Mesenchymal stem cell (in vitro differentiated cells and primary cell): ENCODE measurements at regions not wholly inside any gene's neighbourhood (a gene's known extent, or its start where the extent isn't known, plus 50 kb on each side); places are given as distances from the start of the nearest gene placed in this dataset.
A peak's percentile ranks its signal among the peaks of the same experiment; 100 is the strongest.

ENCODE experiments used
- DNase-seq: peaks from one replicate; pipeline ENCODE4 v3.0.0-alpha.2; 2013
- H2AFZ ChIP-seq: one replicate; pipeline ENCODE4 v1.6.1; 2013; ENCODE audit warnings: low read depth, mild to moderate bottlenecking, control low read depth, inconsistent platforms, low read length, moderate library complexity
- H2AK5ac ChIP-seq: 2 replicates; pipeline ENCODE4 v1.6.1; 2013; ENCODE audit warnings: low read length, moderate library complexity, mild to moderate bottlenecking, inconsistent platforms; ENCODE audit not compliant: severe bottlenecking
- H2BK120ac ChIP-seq: one replicate; pipeline ENCODE4 v1.6.1; 2013; ENCODE audit warnings: low read depth, mild to moderate bottlenecking, inconsistent platforms, low read length, moderate library complexity
- H2BK12ac ChIP-seq, 2 experiments: one replicate each; pipeline ENCODE4 v1.6.1; 2013; ENCODE audit warnings: inconsistent platforms in 2 of 2, low read length in 2 of 2, mild to moderate bottlenecking in 2 of 2, moderate library complexity in 2 of 2, control low read depth in 1 of 2
- H2BK15ac ChIP-seq: one replicate; pipeline ENCODE4 v1.6.1; 2013; ENCODE audit warnings: mild to moderate bottlenecking, low read depth, inconsistent platforms; ENCODE audit not compliant: poor library complexity, severe bottlenecking
- H2BK5ac ChIP-seq: 2 replicates; pipeline ENCODE4 v1.6.1; 2013; ENCODE audit warnings: low read depth, mild to moderate bottlenecking, low read length, control low read depth, inconsistent platforms; ENCODE audit not compliant: poor library complexity, severe bottlenecking
- H3K14ac ChIP-seq, 2 experiments: one replicate each; pipeline ENCODE4 v1.6.1; 2013; ENCODE audit warnings: inconsistent platforms in 2 of 2, low read length in 2 of 2, control low read depth in 1 of 2, mild to moderate bottlenecking in 1 of 2, moderate library complexity in 1 of 2
- H3K18ac ChIP-seq, 2 experiments: one replicate each; pipeline ENCODE4 v1.6.1; 2013; ENCODE audit warnings: inconsistent platforms in 2 of 2, low read length in 2 of 2, control low read depth in 1 of 2, low read depth in 1 of 2, mild to moderate bottlenecking in 1 of 2
- H3K23ac ChIP-seq, 2 experiments: one replicate each; pipeline ENCODE4 v1.6.1; 2013; ENCODE audit warnings: inconsistent platforms in 2 of 2, low read length in 2 of 2, mild to moderate bottlenecking in 2 of 2, moderate library complexity in 2 of 2, control low read depth in 1 of 2
- H3K27ac ChIP-seq: 2 replicates; pipeline ENCODE4 v1.5.1; 2013; ENCODE audit warnings: mild to moderate bottlenecking, moderate library complexity, low read length, control low read depth, inconsistent platforms; ENCODE audit not compliant: poor library complexity, severe bottlenecking
- H3K27me3 ChIP-seq, 2 experiments: 2 replicates each; pipeline versions ENCODE4 v1.6.1 to v1.7.0; 2013; ENCODE audit warnings: low read length in 2 of 2, mild to moderate bottlenecking in 2 of 2, moderate library complexity in 2 of 2, control low read depth in 1 of 2, inconsistent platforms in 1 of 2; ENCODE audit not compliant: control insufficient read depth in 1 of 2, insufficient read depth in 1 of 2
- H3K36me3 ChIP-seq, 2 experiments: 2 replicates each; pipeline versions ENCODE4 v1.6.1 to v1.7.0; 2013; ENCODE audit warnings: low read length in 2 of 2, control low read depth in 1 of 2, inconsistent platforms in 1 of 2, low read depth in 1 of 2, mild to moderate bottlenecking in 1 of 2; ENCODE audit not compliant: insufficient read depth in 2 of 2, control insufficient read depth in 1 of 2
- H3K4ac ChIP-seq, 2 experiments: one replicate each; pipeline ENCODE4 v1.6.1; 2013; ENCODE audit warnings: inconsistent platforms in 2 of 2, low read length in 2 of 2, mild to moderate bottlenecking in 2 of 2, moderate library complexity in 2 of 2, control low read depth in 1 of 2, low read depth in 1 of 2
- H3K4me1 ChIP-seq: 2 replicates; pipeline ENCODE4 v1.6.1; 2013; ENCODE audit warnings: low read depth, low read length, control low read depth; ENCODE audit not compliant: control insufficient read depth, insufficient read depth
- H3K4me2 ChIP-seq: 2 replicates; pipeline ENCODE4 v1.6.1; 2013; ENCODE audit warnings: low read length, mild to moderate bottlenecking, inconsistent platforms; ENCODE audit not compliant: poor library complexity, severe bottlenecking
- H3K4me3 ChIP-seq, 2 experiments: 2 replicates each; pipeline versions ENCODE4 v1.5.1 to v1.7.0; 2013; ENCODE audit warnings: low read length in 2 of 2, mild to moderate bottlenecking in 2 of 2, control low read depth in 1 of 2, low read depth in 1 of 2; ENCODE audit not compliant: insufficient read depth in 1 of 2
- H3K79me1 ChIP-seq: replicated peaks from 2 replicates; pipeline ENCODE4 v1.6.1; 2013; ENCODE audit warnings: mild to moderate bottlenecking, control low read depth, low read length, inconsistent platforms; ENCODE audit not compliant: poor library complexity, severe bottlenecking
- H3K9ac ChIP-seq: 2 replicates; pipeline ENCODE4 v1.7.0; 2013; ENCODE audit warnings: mild to moderate bottlenecking, low read length, moderate library complexity
- H3K9me3 ChIP-seq: 2 replicates; pipeline ENCODE4 v1.7.0; 2013; ENCODE audit warnings: mild to moderate bottlenecking, low read length; ENCODE audit not compliant: control insufficient read depth
- H4K8ac ChIP-seq: one replicate; pipeline ENCODE4 v1.6.1; 2013; ENCODE audit warnings: inconsistent platforms, mild to moderate bottlenecking, low read length, moderate library complexity
- H4K91ac ChIP-seq: one replicate; pipeline ENCODE4 v1.6.1; 2013; ENCODE audit warnings: mild to moderate bottlenecking, low read length, inconsistent platforms
- WGBS: methylation state at CpG from one replicate; pipeline ENCODE4 v1.1.7; 2013; ENCODE audit warnings: mixed read lengths; 5-methylcytosine and 5-hydroxymethylcytosine counted together

- Histone ChIP-seq H3K79me1 (no peaks in the 10 kb centered on the region), H2BK120ac (no peak overlapping the region), H3K4ac (no peak overlapping the region), H2BK5ac (no peak overlapping the region), H2AFZ (no peak overlapping the region), H3K27me3 (no peaks in the 10 kb centered on the region), H2BK12ac (no peak overlapping the region), H3K4me1 (no peaks in the 10 kb centered on the region), H3K23ac (no peak overlapping the region), H2AK5ac (no peak overlapping the region), H4K91ac (no peak overlapping the region), H4K8ac (no peak overlapping the region), H3K4me3 (no peak overlapping the region), H3K36me3 (peaks cover 0 to 3% of the 10 kb centered on the region in 2 experiments), H2BK15ac (no peak overlapping the region), H3K18ac (no peak overlapping the region), H3K4me2 (no peak overlapping the region), H3K9me3 (no peaks in the 10 kb centered on the region), H3K14ac (no peak overlapping the region), H3K9ac (no peak overlapping the region), H3K27ac (no peak overlapping the region)
- peak; percentile 23 for DNase-seq
- WGBS: no CpG with 5 or more reads among the region's 1 CpG
Measured at GRCh38 chr5:26572480-26572879, 465.9 kb downstream of the CDH9 start.

- Histone ChIP-seq H2BK15ac (no peak overlapping the region), H3K27me3 (no peaks in the 10 kb centered on the region), H2AFZ (no peak overlapping the region), H3K4ac (no peak overlapping the region), H3K36me3 (peaks cover 0 to 3% of the 10 kb centered on the region in 2 experiments), H3K23ac (no peak overlapping the region), H3K14ac (no peak overlapping the region), H3K4me1 (no peaks in the 10 kb centered on the region), H3K27ac (no peak overlapping the region), H3K18ac (no peak overlapping the region), H2BK120ac (no peak overlapping the region), H3K79me1 (no peaks in the 10 kb centered on the region), H4K8ac (no peak overlapping the region), H2BK12ac (no peak overlapping the region), H3K4me2 (no peak overlapping the region), H2BK5ac (no peak overlapping the region), H3K9me3 (no peaks in the 10 kb centered on the region), H3K9ac (no peak overlapping the region), H4K91ac (no peak overlapping the region), H2AK5ac (no peak overlapping the region), H3K4me3 (no peak overlapping the region)
- no peak for DNase-seq
- WGBS: 96% methylated on average over 14 of the region's 14 CpGs
Measured at GRCh38 chr5:26569929-26570258, 468.5 kb downstream of the CDH9 start.

- Histone ChIP-seq H3K4ac (no peak overlapping the region), H4K91ac (no peak overlapping the region), H2BK12ac (no peak overlapping the region), H3K27me3 (no peaks in the 10 kb centered on the region), H3K9me3 (no peaks in the 10 kb centered on the region), H3K23ac (no peak overlapping the region), H3K79me1 (no peaks in the 10 kb centered on the region), H3K9ac (no peak overlapping the region), H2BK5ac (no peak overlapping the region), H2BK120ac (no peak overlapping the region), H3K14ac (no peak overlapping the region), H2BK15ac (no peak overlapping the region), H4K8ac (no peak overlapping the region), H3K4me1 (no peaks in the 10 kb centered on the region), H3K36me3 (peaks cover 0 to 3% of the 10 kb centered on the region in 2 experiments), H3K4me2 (no peak overlapping the region), H3K4me3 (no peak overlapping the region), H2AFZ (no peak overlapping the region), H3K18ac (no peak overlapping the region), H3K27ac (no peak overlapping the region), H2AK5ac (no peak overlapping the region)
- DNase-seq: no peak
- 90% methylated on average over 19 of the region's 26 CpGs for WGBS
Measured at GRCh38 chr5:26569241-26569928, 469.0 kb downstream of the CDH9 start.

GRCh38 chr5:26568316-26568715 lies 470.1 kb downstream of the CDH9 start:
- Histone ChIP-seq H2BK120ac (no peak overlapping the region), H3K79me1 (no peaks in the 10 kb centered on the region), H2BK15ac (no peak overlapping the region), H3K4me2 (no peak overlapping the region), H3K9me3 (peaks cover 4% of the 10 kb centered on the region), H4K8ac (no peak overlapping the region), H2AFZ (no peak overlapping the region), H2BK5ac (no peak overlapping the region), H3K23ac (no peak overlapping the region), H3K36me3 (peaks cover 0 to 3% of the 10 kb centered on the region in 2 experiments), H3K9ac (no peak overlapping the region), H3K4me1 (no peaks in the 10 kb centered on the region), H3K4me3 (no peak overlapping the region), H3K27me3 (no peaks in the 10 kb centered on the region), H3K14ac (no peak overlapping the region), H4K91ac (no peak overlapping the region), H2BK12ac (no peak overlapping the region), H3K27ac (no peak overlapping the region), H3K4ac (no peak overlapping the region), H3K18ac (no peak overlapping the region), H2AK5ac (no peak overlapping the region)
- 90% methylated on average over 9 of the region's 9 CpGs for WGBS
- no peak for DNase-seq
